Spinal cord (tissue), 9 donors: ENCODE measurements at regions not wholly inside any gene's neighbourhood (a gene's known extent, or its start where the extent isn't known, plus 50 kb on each side); places are given as distances from the start of the nearest gene placed in this dataset.
A peak's percentile ranks its signal among the peaks of the same experiment; 100 is the strongest.
"Not testable (repeated sequence)": the region's sequence is repeated elsewhere in the genome, so short reads cannot be mapped to it uniquely, and the experiment has no call there.

Experiments
- DNase-seq, 6 donors: peaks; one replicate each; pipeline versions ENCODE4 v3.0.0 to v3.0.0-alpha.2; 2013 to 2015; ENCODE audit warnings: low spot score in 6 of 6, low read depth in 4 of 6
- H3K27ac ChIP-seq: one replicate; pipeline ENCODE4 v1.5.1; 2013; ENCODE audit warnings: low read depth, low read length, control low read depth
- H3K27me3 ChIP-seq: one replicate; pipeline ENCODE4 v1.6.1; 2013; ENCODE audit warnings: low read length; ENCODE audit not compliant: control insufficient read depth, insufficient read depth
- H3K36me3 ChIP-seq: one replicate; pipeline ENCODE4 v1.6.1; 2013; ENCODE audit warnings: low read length; ENCODE audit not compliant: control insufficient read depth, insufficient read depth
- H3K4me1 ChIP-seq: one replicate; pipeline ENCODE4 v1.6.1; 2013; ENCODE audit warnings: low read length; ENCODE audit not compliant: control insufficient read depth, insufficient read depth
- H3K4me3 ChIP-seq: one replicate; pipeline ENCODE4 v1.5.1; 2013; ENCODE audit warnings: low read depth, low read length, control low read depth
- H3K9me3 ChIP-seq: one replicate; pipeline ENCODE4 v1.6.1; 2013; ENCODE audit warnings: low read length; ENCODE audit not compliant: control insufficient read depth, insufficient read depth
- WGBS: methylation state at CpG from one replicate; pipeline ENCODE4 v1.1.5; 2013; ENCODE audit warnings: missing lambda C conversion rate; ENCODE audit not compliant: insufficient coverage; 5-methylcytosine and 5-hydroxymethylcytosine counted together
- donor health status: healthy.

DNA sequence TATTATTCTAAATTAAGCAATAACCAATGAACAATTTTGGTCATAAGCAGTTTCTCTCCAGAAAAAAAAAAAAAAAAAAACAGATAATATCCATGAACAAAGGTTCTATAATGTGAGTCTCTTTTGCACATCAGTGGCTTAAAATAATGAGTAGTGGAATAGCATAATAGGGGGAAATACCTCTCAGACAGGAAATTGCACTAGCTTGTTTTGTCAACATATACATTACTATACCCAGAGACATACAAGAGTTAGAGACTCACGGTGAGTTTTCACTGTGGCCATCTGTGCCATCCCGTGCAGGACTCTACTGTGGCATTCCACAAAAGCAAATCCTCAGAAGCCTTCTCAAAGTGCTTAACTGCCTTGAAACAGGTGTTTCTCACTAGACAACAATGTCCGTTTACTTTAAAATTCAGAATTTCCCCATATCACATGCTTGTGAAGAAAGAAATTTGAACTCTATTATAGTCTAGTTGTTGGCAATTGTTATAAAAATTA lies 697.9 kb downstream of the USP25 start:
- Histone ChIP-seq H3K4me3 (no peak overlapping the region), H3K4me1 (no peaks in the 10 kb centered on the region), H3K36me3 (no peaks in the 10 kb centered on the region), H3K9me3 (no peaks in the 10 kb centered on the region), H3K27me3 (no peaks in the 10 kb centered on the region), H3K27ac (no peak overlapping the region)
- no peak for DNase-seq
- 40% methylated on average over 1 of the region's 3 CpGs for WGBS

DNA sequence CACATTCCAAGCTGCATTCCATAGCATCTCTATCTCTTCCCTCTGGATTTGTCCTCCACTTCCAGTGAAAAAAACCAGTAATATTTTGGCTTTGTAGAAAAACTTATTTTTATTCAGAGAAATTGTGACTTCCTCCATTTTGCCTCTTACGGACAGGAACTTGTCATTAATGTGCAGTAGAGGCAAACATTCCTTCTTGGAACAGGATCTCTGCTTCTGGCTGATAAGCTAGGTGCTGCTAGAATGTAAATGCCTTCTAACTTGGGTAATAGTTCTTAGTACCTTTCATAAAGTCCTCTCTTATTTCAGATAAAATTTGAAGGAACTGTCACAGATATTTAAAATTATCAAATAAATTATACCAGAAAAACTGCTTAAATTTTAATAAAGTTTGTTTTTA lies 707.8 kb downstream of the USP25 start:
- no peaks in the 10 kb centered on the region for H3K4me1 ChIP-seq
- H3K9me3 ChIP-seq = no peaks in the 10 kb centered on the region
- H3K27ac ChIP-seq = no peak overlapping the region
- WGBS = no CpG with 5 or more reads among the region's 1 CpG
- no peaks in the 10 kb centered on the region for H3K36me3 ChIP-seq
- no peak overlapping the region for H3K4me3 ChIP-seq
- no peak for DNase-seq
- no peaks in the 10 kb centered on the region for H3K27me3 ChIP-seq

DNA sequence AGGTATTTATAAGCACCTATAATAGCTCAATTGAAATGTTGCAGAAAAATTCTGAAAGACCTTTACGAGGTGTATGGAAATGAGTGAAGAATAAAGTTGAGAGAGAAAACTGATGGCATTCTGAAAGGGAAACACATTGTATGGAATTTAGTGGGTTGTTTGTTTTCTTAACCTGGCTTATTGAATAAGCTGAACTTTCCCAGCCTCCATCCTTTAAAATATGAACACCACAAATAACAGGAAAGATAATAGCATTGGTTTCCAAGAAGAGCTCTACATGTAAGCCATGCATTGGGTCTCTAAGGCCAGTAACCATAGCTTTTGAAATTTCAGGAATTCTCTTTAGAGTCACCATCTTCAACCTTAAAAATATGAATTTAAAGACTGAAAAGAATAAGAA lies 709.0 kb downstream of the USP25 start:
- H3K9me3 ChIP-seq = no peaks in the 10 kb centered on the region
- no peaks in the 10 kb centered on the region for H3K36me3 ChIP-seq
- H3K27ac ChIP-seq = no peak overlapping the region
- no CpG with 5 or more reads among the region's 1 CpG for WGBS
- no peaks in the 10 kb centered on the region for H3K27me3 ChIP-seq
- no peak for DNase-seq
- H3K4me1 ChIP-seq = no peaks in the 10 kb centered on the region
- no peak overlapping the region for H3K4me3 ChIP-seq

DNA sequence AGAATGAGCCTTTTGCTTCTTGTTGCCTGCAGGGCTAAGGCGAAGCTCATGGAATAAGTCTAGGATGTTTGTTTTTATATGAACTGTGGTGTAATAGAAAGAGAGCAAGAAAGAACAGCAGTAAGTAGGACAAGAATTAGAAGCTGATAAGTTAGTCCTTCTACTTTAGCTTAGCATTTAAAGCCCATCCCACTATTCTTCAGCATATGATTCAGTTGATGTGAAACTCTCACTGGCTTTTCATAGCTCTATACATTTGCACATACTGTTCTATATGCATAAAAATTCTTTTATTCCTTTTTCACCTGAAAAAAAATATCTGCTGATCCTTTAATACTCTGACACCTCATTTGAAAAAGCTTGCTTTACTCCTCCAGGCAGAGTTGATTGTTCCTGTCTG lies 712.0 kb downstream of the USP25 start:
- DNase-seq = no peak
- no CpG with 5 or more reads among the region's 1 CpG for WGBS
- no peak overlapping the region for H3K4me3 ChIP-seq
- H3K9me3 ChIP-seq = no peaks in the 10 kb centered on the region
- H3K4me1 ChIP-seq = no peaks in the 10 kb centered on the region
- no peak overlapping the region for H3K27ac ChIP-seq
- H3K36me3 ChIP-seq = no peaks in the 10 kb centered on the region
- no peaks in the 10 kb centered on the region for H3K27me3 ChIP-seq

DNA sequence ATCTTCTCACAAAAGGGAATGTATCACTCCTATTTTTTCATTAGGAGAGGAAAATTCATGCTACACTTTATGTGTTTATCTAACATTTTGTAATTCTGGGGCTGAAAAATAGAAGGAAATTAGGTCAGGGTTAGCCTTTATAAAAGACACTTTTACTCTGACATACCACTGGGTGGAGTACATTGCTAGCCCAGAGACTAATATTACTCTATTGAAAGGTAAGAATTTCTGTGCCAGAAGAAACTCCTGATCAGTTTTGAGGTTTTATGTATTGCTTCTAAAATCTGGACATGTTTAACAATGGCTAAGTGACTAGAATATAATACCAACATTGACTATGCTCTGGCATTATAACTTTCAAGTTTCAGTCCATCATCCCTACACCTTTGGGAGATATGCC lies 724.6 kb downstream of the USP25 start:
- no peaks in the 10 kb centered on the region for H3K4me1 ChIP-seq
- H3K27ac ChIP-seq = peak overlapping the region; percentile 10
- no peaks in the 10 kb centered on the region for H3K36me3 ChIP-seq
- no peak overlapping the region for H3K4me3 ChIP-seq
- H3K27me3 ChIP-seq = no peaks in the 10 kb centered on the region
- DNase-seq = peak in 1 of 6 donors; percentile 72
- no peaks in the 10 kb centered on the region for H3K9me3 ChIP-seq

DNA sequence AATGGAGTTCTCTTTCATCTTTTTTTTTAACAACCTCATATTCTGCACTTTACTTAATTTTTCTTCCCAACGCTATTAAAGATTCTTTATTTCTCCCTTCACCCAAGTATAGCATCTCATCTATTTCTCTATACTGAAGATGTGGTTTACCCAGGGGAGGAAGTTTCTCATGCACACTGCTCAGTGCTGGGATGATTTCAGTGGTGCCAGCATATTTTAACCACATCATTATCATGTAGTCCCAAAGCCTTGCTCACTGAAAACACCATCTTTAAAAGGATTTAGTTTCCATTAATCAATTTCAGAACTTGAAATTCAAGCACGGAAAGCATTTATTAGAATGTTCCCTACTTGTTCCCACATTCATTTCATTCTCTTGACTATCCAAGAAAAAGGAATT lies 725.7 kb downstream of the USP25 start:
- DNase-seq = peak in 1 of 6 donors; percentile 20
- Histone ChIP-seq H3K27me3 (no peaks in the 10 kb centered on the region), H3K27ac (peak overlapping the region; percentile 73), H3K9me3 (no peaks in the 10 kb centered on the region), H3K4me3 (no peak overlapping the region), H3K36me3 (no peaks in the 10 kb centered on the region), H3K4me1 (no peaks in the 10 kb centered on the region)
- WGBS = 11% methylated on average over 1 of the region's 2 CpGs

DNA sequence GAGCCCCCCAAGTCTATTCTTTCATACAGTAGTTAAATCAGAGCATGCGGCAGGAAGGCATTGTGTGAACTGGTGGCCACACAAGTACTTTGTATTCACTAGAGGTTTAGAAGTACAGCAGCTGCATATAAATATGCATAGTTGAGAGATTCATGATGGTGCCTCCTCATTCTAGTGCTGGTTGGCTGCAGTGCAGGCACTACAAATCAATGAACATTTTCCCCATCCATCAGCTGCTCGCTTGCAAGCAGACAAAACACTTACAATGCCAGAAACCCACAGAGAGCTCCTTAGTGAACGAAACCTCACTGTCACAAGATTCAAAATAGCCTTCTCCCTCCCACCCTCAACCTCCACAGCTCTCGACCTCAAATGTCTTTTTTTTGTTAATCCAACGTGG lies 726.2 kb downstream of the USP25 start:
- H3K4me1 ChIP-seq = no peaks in the 10 kb centered on the region
- no peaks in the 10 kb centered on the region for H3K36me3 ChIP-seq
- 9% methylated on average over 2 of the region's 5 CpGs for WGBS
- H3K4me3 ChIP-seq = peak overlapping the region; percentile 26
- no peaks in the 10 kb centered on the region for H3K9me3 ChIP-seq
- peak overlapping the region; percentile 73 for H3K27ac ChIP-seq
- H3K27me3 ChIP-seq = no peaks in the 10 kb centered on the region
- peak in 5 of 6 donors; percentile 72 to 97 (median 82) for DNase-seq

DNA sequence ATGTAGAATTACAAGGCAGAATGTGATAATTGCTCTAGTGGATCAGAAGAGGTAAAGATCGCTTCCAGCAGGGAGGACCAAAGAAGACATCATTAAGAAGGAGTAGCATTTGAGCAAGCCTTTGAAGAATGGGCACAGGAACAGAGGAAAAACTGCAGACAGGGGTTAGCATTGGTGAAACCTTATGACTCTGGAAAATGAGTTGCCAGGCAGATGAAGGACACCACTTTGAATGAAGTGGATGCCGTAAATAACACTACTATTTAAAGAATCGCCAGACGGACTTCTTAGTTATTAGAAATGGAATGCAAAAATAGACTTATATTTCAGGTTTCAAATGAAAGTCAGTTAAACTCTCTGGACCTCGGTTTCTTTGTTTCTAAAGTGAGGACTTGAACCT lies 727.7 kb downstream of the USP25 start:
- Histone ChIP-seq H3K9me3 (no peaks in the 10 kb centered on the region), H3K4me1 (no peaks in the 10 kb centered on the region), H3K4me3 (no peak overlapping the region), H3K27me3 (no peaks in the 10 kb centered on the region), H3K27ac (peak overlapping the region; percentile 43), H3K36me3 (no peaks in the 10 kb centered on the region)
- DNase-seq = no peak
- no CpG with 5 or more reads among the region's 5 CpGs for WGBS

DNA sequence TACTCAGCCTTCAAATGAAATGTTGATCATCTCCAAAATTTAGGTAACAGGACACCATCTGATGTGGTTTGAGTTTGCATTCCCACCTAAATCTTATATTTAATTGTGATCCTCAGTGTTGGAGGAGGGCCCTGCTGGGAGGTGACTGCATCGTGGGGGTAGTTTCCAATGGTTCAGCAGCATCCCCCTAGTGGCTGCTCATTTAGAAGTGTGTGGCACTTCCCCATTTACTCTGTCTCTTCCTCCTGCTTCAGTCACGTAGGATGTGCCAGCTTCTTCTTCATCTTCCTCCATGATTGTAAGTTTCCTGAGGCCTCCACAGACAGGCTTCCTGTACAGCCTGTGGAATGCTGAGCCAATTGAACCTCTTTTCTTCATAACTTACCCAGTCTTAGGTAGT lies 731.2 kb downstream of the USP25 start:
- Histone ChIP-seq H3K9me3 (no peaks in the 10 kb centered on the region), H3K36me3 (no peaks in the 10 kb centered on the region), H3K27me3 (no peaks in the 10 kb centered on the region), H3K4me1 (no peaks in the 10 kb centered on the region), H3K27ac (no peak overlapping the region), H3K4me3 (no peak overlapping the region)
- DNase-seq = no peak
- 89% methylated on average over 1 of the region's 2 CpGs for WGBS

DNA sequence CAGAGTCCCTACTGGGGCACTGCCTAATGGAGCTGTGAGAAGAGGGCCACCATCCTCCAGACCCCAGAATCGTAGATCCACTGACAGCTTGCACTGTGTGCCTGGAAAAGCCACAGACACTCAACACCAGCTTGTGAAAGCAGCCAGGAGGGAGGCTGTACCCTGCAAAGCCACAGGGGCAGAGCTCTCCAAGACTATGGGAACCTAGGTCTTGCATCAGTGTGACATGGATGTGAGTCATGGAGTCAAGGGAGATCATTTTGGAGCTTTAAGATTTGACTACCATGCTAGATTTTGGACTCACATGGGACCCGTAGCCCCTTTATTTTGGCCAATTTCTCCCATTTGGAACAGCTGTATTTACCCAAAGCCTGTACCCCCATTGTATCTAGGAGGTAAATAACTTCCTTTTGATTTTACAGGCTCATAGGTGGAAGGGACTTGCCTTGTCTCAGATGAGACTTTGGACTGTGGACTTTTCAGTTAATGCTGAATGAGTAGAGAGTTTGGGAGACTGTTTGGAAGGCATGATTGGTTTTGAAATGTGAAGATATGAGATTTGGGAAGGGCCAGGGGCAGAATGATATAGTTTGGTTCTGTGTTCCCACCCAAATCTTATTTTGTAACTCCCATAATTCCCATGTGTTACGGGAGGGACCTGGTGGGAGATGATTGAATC lies 734.6 kb downstream of the USP25 start:
- no CpG with 5 or more reads among the region's 3 CpGs for WGBS
- H3K9me3 ChIP-seq, H3K4me1 ChIP-seq, H3K36me3 ChIP-seq, H3K27me3 ChIP-seq, H3K4me3 ChIP-seq, DNase-seq, H3K27ac ChIP-seq: not testable (repeated sequence)
